ENCODE measurements at regions not wholly inside any gene's neighbourhood (a gene's known extent, or its start where the extent isn't known, plus 50 kb on each side); places are given as distances from the start of the nearest gene placed in this dataset.
"Not testable (repeated sequence)": the region's sequence is repeated elsewhere in the genome, so short reads cannot be mapped to it uniquely, and the experiment has no call there.

- BruUV-seq (replicated peaks) = no TSS peak
- Histone ChIP-seq H3K4me1 (ENCODE audit: insufficient read depth, low read length, poor library complexity, severe bottlenecking) (no peaks in the 10 kb centered on the region), H3K9me3 (ENCODE audit: low read depth, low read length, poor library complexity, severe bottlenecking) (no peaks in the 10 kb centered on the region), H3K27ac (ENCODE audit: low read depth, low read length, poor library complexity, severe bottlenecking) (no peak overlapping the region), H3K36me3 (ENCODE audit: insufficient read depth, low read length, poor library complexity, severe bottlenecking) (no peaks in the 10 kb centered on the region), H3K4me3 (ENCODE audit: low read depth, low read length, poor library complexity, severe bottlenecking) (no peak overlapping the region), H3K27me3 (replicated peaks; ENCODE audit: insufficient read depth, low read depth, low read length, poor library complexity) (no peaks in the 10 kb centered on the region)
- intact Hi-C loops (cut with micrococcal nuclease; ENCODE audit: unreplicated experiment) = no loop called here
- TF ChIP-seq EZH2 (IDR thresholded peaks at IDR 0.05; ENCODE audit: borderline replicate concordance, low read depth, low read length, poor library complexity, severe bottlenecking) = no peak
- no peak for TF ChIP-seq CTCF (conservative IDR thresholded peaks at IDR 0.05; ENCODE audit: low read depth, low read length)
- ChIA-PET POLR2A (ENCODE audit: low non-redundant PET) (no interaction called here), CTCF (no interaction called here)
- DNase-seq (ENCODE audit: low spot score) = no peak
Measured at GRCh38 chr17:22516861-22517636, 824.7 kb downstream of the KCNJ18 start.

- TF ChIP-seq EZH2 (IDR thresholded peaks at IDR 0.05; ENCODE audit: borderline replicate concordance, low read depth, low read length, poor library complexity, severe bottlenecking) (no peak), CTCF (conservative IDR thresholded peaks at IDR 0.05; ENCODE audit: low read depth, low read length) (no peak)
- no peak overlapping the region for H3K4me3 ChIP-seq (ENCODE audit: low read depth, low read length, poor library complexity, severe bottlenecking)
- no peaks in the 10 kb centered on the region for H3K4me1 ChIP-seq (ENCODE audit: insufficient read depth, low read length, poor library complexity, severe bottlenecking)
- no TSS peak for BruUV-seq (replicated peaks)
- intact Hi-C loops (cut with micrococcal nuclease; ENCODE audit: unreplicated experiment) = no loop called here
- CTCF ChIA-PET = no interaction called here
- POLR2A ChIA-PET (ENCODE audit: low non-redundant PET) = no interaction called here
- no peaks in the 10 kb centered on the region for H3K27me3 ChIP-seq (replicated peaks; ENCODE audit: insufficient read depth, low read depth, low read length, poor library complexity)
- no peaks in the 10 kb centered on the region for H3K36me3 ChIP-seq (ENCODE audit: insufficient read depth, low read length, poor library complexity, severe bottlenecking)
- H3K27ac ChIP-seq (ENCODE audit: low read depth, low read length, poor library complexity, severe bottlenecking) = no peak overlapping the region
- no peak for DNase-seq (ENCODE audit: low spot score)
- no peaks in the 10 kb centered on the region for H3K9me3 ChIP-seq (ENCODE audit: low read depth, low read length, poor library complexity, severe bottlenecking)
Measured at GRCh38 chr17:22517716-22518115, 825.4 kb downstream of the KCNJ18 start.

- no peak for DNase-seq (ENCODE audit: low spot score)
- no peaks in the 10 kb centered on the region for H3K9me3 ChIP-seq (ENCODE audit: low read depth, low read length, poor library complexity, severe bottlenecking)
- no TSS peak for BruUV-seq (replicated peaks)
- H3K36me3 ChIP-seq (ENCODE audit: insufficient read depth, low read length, poor library complexity, severe bottlenecking) = no peaks in the 10 kb centered on the region
- H3K27me3 ChIP-seq (replicated peaks; ENCODE audit: insufficient read depth, low read depth, low read length, poor library complexity) = no peaks in the 10 kb centered on the region
- H3K4me3 ChIP-seq (ENCODE audit: low read depth, low read length, poor library complexity, severe bottlenecking) = no peak overlapping the region
- POLR2A ChIA-PET (ENCODE audit: low non-redundant PET) = no interaction called here
- CTCF ChIA-PET = no interaction called here
- no peak for TF ChIP-seq EZH2 (IDR thresholded peaks at IDR 0.05; ENCODE audit: borderline replicate concordance, low read depth, low read length, poor library complexity, severe bottlenecking)
- no peaks in the 10 kb centered on the region for H3K4me1 ChIP-seq (ENCODE audit: insufficient read depth, low read length, poor library complexity, severe bottlenecking)
- no peak overlapping the region for H3K27ac ChIP-seq (ENCODE audit: low read depth, low read length, poor library complexity, severe bottlenecking)
- intact Hi-C loops (cut with micrococcal nuclease; ENCODE audit: unreplicated experiment) = no loop called here
Measured at GRCh38 chr17:22518185-22518584, 825.9 kb downstream of the KCNJ18 start.

GRCh38 chr17:22548873-22549272, 856.5 kb downstream of the KCNJ18 start:
- BruUV-seq (replicated peaks); H3K4me3 ChIP-seq (ENCODE audit: low read depth, low read length, poor library complexity, severe bottlenecking); DNase-seq (ENCODE audit: low spot score); H3K9me3 ChIP-seq (ENCODE audit: low read depth, low read length, poor library complexity, severe bottlenecking); intact Hi-C loops (cut with micrococcal nuclease; ENCODE audit: unreplicated experiment); H3K27ac ChIP-seq (ENCODE audit: low read depth, low read length, poor library complexity, severe bottlenecking); POLR2A ChIA-PET (ENCODE audit: low non-redundant PET); H3K4me1 ChIP-seq (ENCODE audit: insufficient read depth, low read length, poor library complexity, severe bottlenecking); H3K36me3 ChIP-seq (ENCODE audit: insufficient read depth, low read length, poor library complexity, severe bottlenecking); H3K27me3 ChIP-seq (replicated peaks; ENCODE audit: insufficient read depth, low read depth, low read length, poor library complexity); CTCF ChIA-PET: not testable (repeated sequence)

GRCh38 chr17:22551695-22552415, 859.5 kb downstream of the KCNJ18 start:
- H3K4me3 ChIP-seq (ENCODE audit: low read depth, low read length, poor library complexity, severe bottlenecking); CTCF ChIA-PET; H3K9me3 ChIP-seq (ENCODE audit: low read depth, low read length, poor library complexity, severe bottlenecking); H3K27ac ChIP-seq (ENCODE audit: low read depth, low read length, poor library complexity, severe bottlenecking); DNase-seq (ENCODE audit: low spot score); BruUV-seq (replicated peaks); POLR2A ChIA-PET (ENCODE audit: low non-redundant PET); H3K36me3 ChIP-seq (ENCODE audit: insufficient read depth, low read length, poor library complexity, severe bottlenecking); H3K27me3 ChIP-seq (replicated peaks; ENCODE audit: insufficient read depth, low read depth, low read length, poor library complexity); H3K4me1 ChIP-seq (ENCODE audit: insufficient read depth, low read length, poor library complexity, severe bottlenecking): not testable (repeated sequence)
- intact Hi-C loops (cut with micrococcal nuclease; ENCODE audit: unreplicated experiment) = loop anchor here (10.0 kb wide), 1 partner anchor 57 kb away; no protein-coding TSS in a partner anchor

Data from A673 (cell line).